Osteoblast (primary cell): ENCODE measurements at regions not wholly inside any gene's neighbourhood (a gene's known extent, or its start where the extent isn't known, plus 50 kb on each side); places are given as distances from the start of the nearest gene placed in this dataset.

ENCODE experiments used
- DNase-seq: peaks from one replicate; pipeline ENCODE4 v3.0.0; 2011; ENCODE audit warnings: low spot score, mixed read lengths; ENCODE audit not compliant: insufficient read length; ENCODE audit errors: missing footprints
- H2AFZ ChIP-seq: 2 replicates; pipeline ENCODE4 v1.6.0; 2011; ENCODE audit warnings: mild to moderate bottlenecking, low read length
- H3K27ac ChIP-seq: 2 replicates; pipeline ENCODE4 v1.5.1; 2011; ENCODE audit warnings: mild to moderate bottlenecking, low read depth, low read length, moderate library complexity
- H3K27me3 ChIP-seq: 2 replicates; pipeline ENCODE4 v1.6.0; 2012; ENCODE audit warnings: mild to moderate bottlenecking, control low read depth, inconsistent platforms, low read length, moderate library complexity; ENCODE audit not compliant: insufficient read depth
- H3K36me3 ChIP-seq: 2 replicates; pipeline ENCODE4 v1.5.1; 2011; ENCODE audit warnings: mild to moderate bottlenecking, low read length, control low read depth, moderate library complexity; ENCODE audit not compliant: insufficient read depth
- H3K4me1 ChIP-seq: 2 replicates; pipeline ENCODE4 v1.5.1; 2011; ENCODE audit warnings: mild to moderate bottlenecking, low read length, control low read depth, moderate library complexity; ENCODE audit not compliant: insufficient read depth
- H3K4me2 ChIP-seq: 2 replicates; pipeline ENCODE4 v1.6.0; 2011; ENCODE audit warnings: mild to moderate bottlenecking, low read length; ENCODE audit not compliant: insufficient read depth
- H3K4me3 ChIP-seq: fragments of 200-600 bp; sonication (generic); 3 replicates; pipeline ENCODE4 v1.5.1; 2012; ENCODE audit warnings: mild to moderate bottlenecking, low read length, inconsistent platforms; ENCODE audit not compliant: insufficient read depth
- H3K79me2 ChIP-seq: 2 replicates; pipeline ENCODE4 v1.6.0; 2012; ENCODE audit warnings: mild to moderate bottlenecking, low read length, control low read depth, inconsistent platforms; ENCODE audit not compliant: insufficient read depth
- H3K9me3 ChIP-seq: 2 replicates; pipeline ENCODE4 v1.5.1; 2011; ENCODE audit warnings: low read depth, low read length, control low read depth
- H4K20me1 ChIP-seq: 2 replicates; pipeline ENCODE4 v1.6.0; 2012; ENCODE audit warnings: mild to moderate bottlenecking, low read length, control low read depth; ENCODE audit not compliant: insufficient read depth
- CTCF ChIP-seq: IDR thresholded peaks from 2 replicates; pipeline ENCODE4 v1.5.1; 2011; ENCODE audit warnings: mild to moderate bottlenecking, low read depth, low read length, moderate library complexity; ENCODE audit errors: extremely low read depth

GRCh38 chr2:53353135-53354114 is 414.2 kb upstream of the CHAC2 start:
- Histone ChIP-seq H4K20me1 (no peaks in the 10 kb centered on the region), H3K9me3 (no peaks in the 10 kb centered on the region), H3K79me2 (no peaks in the 10 kb centered on the region), H3K4me2 (peak overlapping the region; percentile 28), H3K4me1 (peaks cover 2% of the 10 kb centered on the region), H2AFZ (peak overlapping the region; percentile 77), H3K27me3 (no peaks in the 10 kb centered on the region), H3K36me3 (no peaks in the 10 kb centered on the region), H3K4me3 (peak overlapping the region; percentile 28), H3K27ac (no peak overlapping the region)
- no peak for TF ChIP-seq CTCF
- peak; percentile 34 for DNase-seq

- Histone ChIP-seq H3K36me3 (no peaks in the 10 kb centered on the region), H4K20me1 (no peaks in the 10 kb centered on the region), H3K9me3 (no peaks in the 10 kb centered on the region), H3K4me1 (no peaks in the 10 kb centered on the region), H3K27me3 (no peaks in the 10 kb centered on the region), H2AFZ (no peak overlapping the region), H3K4me2 (no peak overlapping the region), H3K4me3 (no peak overlapping the region), H3K79me2 (no peaks in the 10 kb centered on the region), H3K27ac (no peak overlapping the region)
- TF ChIP-seq CTCF: no peak
- DNase-seq: no peak
These were observed 420.3 kb upstream of the CHAC2 start for GRCh38 chr2:53347269-53347668.

- Histone ChIP-seq H3K36me3 (no peaks in the 10 kb centered on the region), H2AFZ (no peak overlapping the region), H4K20me1 (no peaks in the 10 kb centered on the region), H3K4me1 (no peaks in the 10 kb centered on the region), H3K4me3 (no peak overlapping the region), H3K79me2 (no peaks in the 10 kb centered on the region), H3K4me2 (no peak overlapping the region), H3K27me3 (no peaks in the 10 kb centered on the region), H3K27ac (no peak overlapping the region), H3K9me3 (no peaks in the 10 kb centered on the region)
- no peak for TF ChIP-seq CTCF
- DNase-seq: no peak
These were observed 425.4 kb upstream of the CHAC2 start for GRCh38 chr2:53342248-53342647.

GRCh38 chr2:53334610-53335009 is 433.0 kb upstream of the CHAC2 start:
- Histone ChIP-seq H3K9me3 (no peaks in the 10 kb centered on the region), H4K20me1 (no peaks in the 10 kb centered on the region), H3K4me2 (no peak overlapping the region), H3K27ac (no peak overlapping the region), H2AFZ (no peak overlapping the region), H3K4me3 (no peak overlapping the region), H3K27me3 (no peaks in the 10 kb centered on the region), H3K36me3 (no peaks in the 10 kb centered on the region), H3K4me1 (no peaks in the 10 kb centered on the region), H3K79me2 (no peaks in the 10 kb centered on the region)
- TF ChIP-seq CTCF: no peak
- DNase-seq: peak; percentile 42
